Dedifferentiated amniotic fluid mesenchymal stem cell (primary cell): ENCODE measurements at regions not wholly inside any gene's neighbourhood (a gene's known extent, or its start where the extent isn't known, plus 50 kb on each side); places are given as distances from the start of the nearest gene placed in this dataset.
"Not testable (repeated sequence)": the region's sequence is repeated elsewhere in the genome, so short reads cannot be mapped to it uniquely, and the experiment has no call there.

ENCODE experiments used
- DNase-seq: peaks from one replicate; pipeline ENCODE4 v3.0.0-alpha.2; 2016; ENCODE audit errors: extremely low spot score

DNA sequence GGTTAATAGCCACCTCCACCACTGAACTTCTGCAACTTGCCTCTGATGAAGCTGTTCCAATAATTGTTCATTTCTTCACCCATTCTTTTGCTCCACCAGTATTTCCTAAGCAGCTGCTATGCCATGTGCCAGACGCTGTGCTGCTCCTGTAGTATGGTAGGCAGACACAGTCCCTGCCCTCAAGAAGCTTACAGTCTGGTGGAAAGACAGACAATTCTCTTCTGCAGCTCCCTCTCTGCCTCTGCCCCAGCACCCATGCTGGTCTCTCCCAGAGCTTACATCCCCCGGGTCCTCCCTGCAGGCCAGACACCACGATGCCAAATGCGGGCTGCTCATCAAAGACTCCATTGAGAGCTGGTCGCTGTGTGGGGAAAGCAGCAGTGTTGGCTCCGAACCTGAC, 111.6 kb upstream of the ESRRB start:
- DNase-seq, result no peak

DNA sequence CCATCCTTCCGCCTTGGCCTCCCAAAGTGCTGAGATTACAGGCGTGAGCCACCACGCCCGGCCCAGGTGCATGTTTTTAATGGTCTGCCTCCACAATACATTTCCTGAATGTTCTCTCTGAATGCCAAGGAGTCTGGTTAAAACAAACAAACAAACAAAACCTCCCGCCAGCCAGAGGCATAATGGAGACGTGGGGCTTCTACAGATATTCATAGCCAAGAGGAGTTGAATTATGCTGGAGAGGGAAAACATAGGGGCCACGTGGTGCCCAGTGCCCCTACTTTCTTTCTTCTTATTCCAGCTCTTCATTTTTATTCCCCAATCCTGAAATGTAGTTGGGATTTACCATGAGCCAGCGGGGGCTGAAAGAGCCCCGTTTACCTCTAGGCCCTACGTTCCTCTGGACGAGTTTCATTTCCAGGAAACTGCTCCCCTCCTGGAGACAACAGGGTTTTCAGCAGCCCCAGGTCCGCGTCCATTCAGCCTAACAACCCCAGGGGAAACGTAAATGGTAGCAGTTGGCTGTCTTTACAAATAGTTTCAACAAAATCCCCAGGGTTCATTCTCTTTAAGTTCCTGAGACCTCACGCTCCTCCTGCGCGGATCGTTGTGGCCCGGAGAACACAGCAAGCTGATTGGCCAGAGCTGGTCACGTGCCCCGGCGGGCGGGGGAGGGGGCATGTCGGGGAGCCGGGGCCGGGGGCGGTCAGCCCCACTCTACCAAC, 108.5 kb upstream of the ESRRB start:
- peak; percentile 18 for DNase-seq

DNA sequence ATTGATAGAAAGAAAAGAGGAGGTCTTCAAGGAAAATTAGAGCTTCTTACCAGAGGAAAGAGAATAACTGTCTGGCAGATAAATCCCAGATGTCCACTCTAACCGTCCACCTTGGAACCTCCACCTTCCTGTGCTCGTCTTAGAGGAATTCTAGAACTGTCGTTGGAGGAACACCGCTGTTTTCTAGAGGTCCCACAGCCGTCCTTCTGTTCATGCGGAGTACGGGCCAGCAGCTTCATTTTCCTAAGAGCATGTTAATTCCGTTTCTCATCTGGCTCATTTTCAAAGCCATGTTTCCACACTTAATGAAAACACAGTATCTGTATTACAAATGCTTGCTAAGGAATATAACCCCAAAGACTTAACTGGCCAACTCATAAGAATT, 107.9 kb upstream of the ESRRB start:
- DNase-seq, result no peak

DNA sequence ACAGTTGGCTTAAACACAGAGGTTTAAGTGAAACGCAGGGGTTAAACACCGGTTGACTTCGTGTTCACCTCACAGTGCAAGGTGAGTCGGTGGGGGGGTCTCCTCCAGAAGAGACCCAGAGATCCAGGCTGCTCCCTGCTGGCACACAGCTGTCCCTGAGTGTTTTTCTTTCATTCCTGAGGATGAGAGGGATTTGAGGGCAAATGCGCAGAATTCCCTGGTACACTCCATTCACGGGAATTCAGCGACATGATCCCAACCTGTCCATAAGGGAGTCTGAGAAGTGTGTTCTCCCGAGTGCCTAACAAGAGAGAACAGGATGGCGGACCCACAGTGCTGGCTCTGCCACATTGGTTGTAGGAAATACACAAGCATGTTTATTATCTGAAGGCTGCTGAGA, 107.2 kb upstream of the ESRRB start:
- DNase-seq, result no peak

DNA sequence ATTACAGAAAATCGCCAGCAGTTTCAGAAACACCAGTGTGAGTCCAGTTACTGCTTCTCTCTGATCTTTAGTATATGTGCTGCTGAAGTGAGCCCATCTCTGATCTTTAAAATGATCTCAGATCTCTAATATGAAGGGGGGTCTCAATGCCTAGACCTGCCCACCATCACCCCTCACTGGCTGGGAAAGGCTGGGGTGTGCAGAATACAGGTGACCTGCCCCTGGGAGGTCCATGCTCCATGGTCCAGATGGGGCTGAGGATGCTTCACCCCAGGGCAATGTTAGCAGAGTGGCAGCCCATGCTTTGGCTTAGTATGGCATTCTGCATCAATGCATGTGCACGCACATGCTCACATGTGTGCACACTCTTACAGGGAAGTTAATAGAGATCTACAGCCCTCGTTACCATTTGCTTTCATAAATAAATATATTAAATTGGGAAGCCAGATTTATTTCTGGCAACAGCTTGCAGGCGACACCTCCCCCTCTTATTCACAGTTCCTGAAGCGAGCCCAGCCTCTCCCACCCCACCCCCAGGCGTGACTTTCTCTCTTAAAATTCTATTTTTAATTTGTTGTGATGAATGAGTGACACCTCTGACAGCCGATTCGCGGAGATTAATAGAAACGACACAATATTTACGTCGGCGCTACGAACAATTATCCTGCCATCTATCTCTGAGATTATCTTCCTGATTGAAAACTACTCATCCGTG, 104.7 kb upstream of the ESRRB start:
- no peak for DNase-seq

DNA sequence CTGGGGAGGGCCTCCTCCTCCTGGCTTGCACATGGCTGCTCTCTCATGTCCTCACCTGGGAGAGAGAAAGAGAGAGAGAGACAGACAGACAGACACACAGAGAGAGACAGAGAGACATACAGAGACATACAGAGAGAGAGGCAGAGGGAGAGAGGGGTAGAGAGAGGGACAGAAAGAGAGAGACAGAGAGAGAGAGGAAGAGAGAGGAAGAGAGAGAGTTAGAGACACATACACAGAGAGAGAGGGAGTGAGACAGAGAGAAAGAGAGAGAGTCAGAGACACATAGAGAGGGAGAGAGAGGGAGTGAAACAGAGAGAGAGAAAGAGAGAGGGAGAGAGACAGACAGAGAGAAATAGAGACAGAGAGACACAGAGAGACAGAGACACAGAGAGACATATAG, 103.6 kb upstream of the ESRRB start:
- DNase-seq, result no peak

DNA sequence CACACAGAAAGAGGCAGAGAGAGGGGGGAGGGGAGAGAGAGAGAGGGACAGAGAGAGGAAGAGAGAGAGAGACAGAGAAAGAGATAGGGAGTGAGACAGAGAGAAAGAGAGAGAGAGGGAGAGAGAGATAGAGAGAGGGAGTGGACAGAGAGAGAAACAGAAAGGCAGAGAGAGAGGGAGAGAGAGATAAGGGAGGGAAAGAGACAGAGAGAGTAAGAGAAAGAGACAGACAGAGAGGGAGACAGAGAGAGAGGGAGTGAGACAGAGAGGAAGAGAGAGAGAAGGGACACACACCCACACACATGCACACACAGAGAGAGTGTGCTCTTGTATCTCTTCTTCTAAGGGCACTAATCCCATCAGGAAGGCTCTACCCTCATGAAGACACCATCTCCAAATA, 103.2 kb upstream of the ESRRB start:
- no peak for DNase-seq

DNA sequence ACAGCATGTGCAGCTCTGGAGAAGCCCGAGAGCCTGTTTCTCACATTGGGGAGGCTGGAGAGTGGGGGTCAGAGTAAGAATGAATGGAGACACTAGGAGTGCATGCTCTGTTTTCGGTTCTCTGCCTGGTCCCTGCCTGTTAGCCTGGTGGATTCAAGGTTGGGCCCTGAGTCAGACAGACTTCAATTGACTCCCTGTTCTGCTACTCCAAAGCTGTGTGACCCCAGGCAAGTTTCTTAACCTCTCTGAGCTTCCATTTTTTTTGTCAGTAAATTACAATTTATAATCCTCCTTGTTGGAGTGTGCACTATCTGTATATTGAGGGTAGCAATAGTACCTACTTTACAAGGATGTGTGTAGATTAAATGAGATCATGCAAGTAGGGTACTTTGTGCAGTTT, 102.6 kb upstream of the ESRRB start:
- DNase-seq, result no peak

DNA sequence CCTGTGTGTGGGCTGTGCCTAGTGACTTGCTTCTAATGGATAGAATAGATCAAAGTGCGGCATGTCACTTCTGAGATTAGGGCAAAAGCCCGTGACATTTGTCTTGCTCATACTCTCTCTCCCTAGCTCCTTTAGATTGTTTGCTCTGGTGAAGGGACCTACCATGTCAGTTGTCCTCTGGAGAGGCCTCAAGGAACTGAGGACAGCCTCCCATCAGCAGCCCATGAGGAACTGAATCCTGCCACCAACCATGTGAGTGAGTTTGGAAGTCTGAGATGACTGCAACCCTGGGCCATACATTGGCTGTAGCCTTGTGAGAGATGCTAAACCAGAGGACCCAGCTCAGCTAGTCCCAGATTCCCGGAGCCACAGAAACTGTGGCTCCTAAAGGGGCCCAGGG, 101.6 kb upstream of the ESRRB start:
- no peak for DNase-seq

DNA sequence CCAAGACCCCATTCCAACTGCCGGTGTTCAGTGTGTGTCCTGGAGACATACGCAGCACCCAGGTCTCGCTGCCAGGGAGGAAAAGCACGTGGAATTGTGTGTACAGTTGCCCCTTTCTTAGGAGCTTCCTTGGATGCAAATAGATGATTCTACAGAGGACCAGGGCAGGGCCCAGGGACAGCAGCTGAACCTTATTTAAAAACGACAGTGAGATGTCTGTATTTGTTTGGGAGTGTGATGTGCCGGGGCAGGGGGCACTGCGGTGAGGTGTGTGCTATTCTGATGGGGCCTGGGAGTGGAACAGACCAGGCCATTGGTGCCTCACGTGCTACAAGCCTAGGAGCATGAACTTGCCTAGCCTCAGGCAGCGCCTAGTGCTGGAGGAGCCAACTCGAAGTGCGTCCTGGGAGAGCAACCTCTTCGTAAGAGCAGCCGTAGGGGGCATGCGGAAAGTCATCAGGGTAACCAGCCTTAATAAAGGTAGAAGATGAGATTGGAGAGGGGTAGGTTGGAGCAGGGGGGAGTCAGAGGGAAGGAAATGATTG, 98.3 kb upstream of the ESRRB start:
- DNase-seq, result no peak

DNA sequence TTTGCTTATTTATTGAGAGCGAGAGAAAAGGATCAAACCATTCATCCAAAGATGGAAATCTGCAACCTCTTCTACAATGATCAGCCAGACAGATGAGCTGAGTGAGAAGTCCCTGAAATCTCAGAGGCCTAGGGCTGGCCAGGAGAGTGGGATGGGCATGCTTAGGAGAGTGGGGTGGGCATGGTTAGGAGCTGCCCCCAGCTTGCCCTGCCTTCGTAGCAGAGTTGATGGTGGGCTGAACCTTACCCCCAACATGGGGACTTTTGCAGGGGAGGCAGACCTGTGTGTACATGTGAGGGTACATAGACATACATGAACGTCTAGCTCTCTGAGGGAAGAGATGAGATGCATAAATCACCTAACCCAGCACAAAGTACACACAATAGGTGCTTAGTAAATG, 95.7 kb upstream of the ESRRB start:
- DNase-seq, result no peak

DNA sequence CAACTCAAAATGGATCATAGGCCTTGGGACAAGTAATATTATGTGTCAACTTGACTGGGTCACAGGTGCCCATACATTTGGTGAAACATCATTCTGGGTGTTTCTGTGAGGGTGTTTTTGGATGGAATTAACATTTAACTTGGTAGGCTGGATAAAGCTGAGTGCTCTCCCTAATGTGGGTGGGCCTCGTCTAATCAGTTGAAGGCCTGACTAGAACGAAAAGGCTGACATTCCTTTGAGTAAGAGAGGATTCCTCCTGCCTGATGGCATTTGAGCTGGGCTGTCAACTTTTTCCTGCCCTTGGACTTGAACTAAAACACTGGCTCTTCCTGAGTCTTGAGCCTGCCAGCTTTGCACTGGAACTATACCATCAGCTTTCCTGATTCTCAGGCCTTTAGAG, 93.4 kb upstream of the ESRRB start:
- no peak for DNase-seq

DNA sequence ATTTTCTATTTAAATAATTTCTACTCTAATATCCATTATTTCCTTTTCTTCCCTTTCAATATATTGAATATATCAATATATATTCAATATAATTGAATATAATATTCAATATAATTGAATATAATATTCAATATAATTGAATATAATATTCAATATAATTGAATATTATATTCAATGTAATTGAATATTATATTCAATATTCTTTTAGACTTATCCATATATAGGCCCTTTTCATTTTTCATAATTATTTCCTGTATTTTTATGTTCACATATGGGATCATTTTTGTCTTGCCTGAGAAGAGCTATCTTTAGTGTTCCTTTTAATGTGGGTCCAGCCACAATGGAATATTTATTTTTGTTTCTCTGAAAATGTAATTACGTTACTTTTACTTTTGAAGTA, 88.9 kb upstream of the ESRRB start:
- DNase-seq, result no peak

DNA sequence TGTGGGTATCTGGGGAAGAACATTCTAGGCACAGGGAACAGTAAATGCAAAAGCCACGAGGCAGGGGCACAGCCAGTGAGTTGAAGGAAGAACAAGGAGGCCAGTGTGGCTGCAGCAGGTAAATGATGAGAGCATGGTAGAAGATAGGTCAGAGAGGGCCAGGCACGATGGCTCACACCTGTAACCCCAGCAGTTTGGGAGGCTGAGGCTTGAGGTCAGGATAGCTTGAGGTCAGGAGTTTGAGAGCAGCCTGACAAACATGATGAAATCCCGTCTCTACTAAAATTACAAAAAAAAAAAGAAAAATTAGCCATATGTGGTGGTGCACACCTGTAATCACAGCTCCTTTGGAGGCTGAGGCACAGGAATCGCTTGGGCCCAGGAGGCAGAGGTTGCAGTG, 86.7 kb upstream of the ESRRB start:
- no peak for DNase-seq

DNA sequence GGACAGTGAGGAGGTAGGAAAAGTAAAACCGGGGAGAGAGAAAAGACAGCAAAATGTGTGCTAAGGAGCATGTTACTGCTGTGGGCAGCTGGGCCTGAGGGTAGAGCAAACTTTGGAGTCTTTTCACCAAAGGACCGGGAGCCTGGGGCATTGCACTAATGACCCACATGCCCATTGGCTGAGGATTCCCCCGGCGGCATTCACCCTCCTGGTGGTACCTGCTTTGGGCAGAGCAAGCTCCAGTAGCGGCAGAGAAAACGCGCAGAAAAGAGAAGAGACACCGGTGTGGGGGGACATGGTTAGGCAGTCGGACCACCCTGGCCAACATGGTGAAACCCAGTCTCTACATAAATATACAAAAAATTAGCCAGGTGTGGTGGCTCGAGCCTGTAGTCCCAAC, 83.4 kb upstream of the ESRRB start:
- DNase-seq, result no peak

DNA sequence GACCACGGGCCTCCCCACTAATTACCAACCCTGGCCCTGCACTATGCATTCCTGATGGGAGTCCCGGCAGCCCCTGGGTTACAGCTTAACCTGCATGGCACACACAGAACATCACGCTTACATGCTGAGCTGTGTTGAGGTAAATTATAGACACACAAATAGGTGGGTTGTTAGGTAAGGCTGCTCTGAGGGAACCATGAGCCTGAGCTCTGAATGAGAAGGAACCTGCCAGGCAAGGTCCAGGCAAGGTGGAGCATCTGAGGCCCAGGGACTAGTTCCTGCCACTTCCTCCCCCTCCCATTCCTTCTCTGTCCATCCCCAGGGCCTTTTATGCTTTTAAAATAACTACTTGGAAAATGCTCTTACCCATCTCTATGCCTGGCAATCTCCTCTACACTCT, 82.7 kb upstream of the ESRRB start:
- no peak for DNase-seq

DNA sequence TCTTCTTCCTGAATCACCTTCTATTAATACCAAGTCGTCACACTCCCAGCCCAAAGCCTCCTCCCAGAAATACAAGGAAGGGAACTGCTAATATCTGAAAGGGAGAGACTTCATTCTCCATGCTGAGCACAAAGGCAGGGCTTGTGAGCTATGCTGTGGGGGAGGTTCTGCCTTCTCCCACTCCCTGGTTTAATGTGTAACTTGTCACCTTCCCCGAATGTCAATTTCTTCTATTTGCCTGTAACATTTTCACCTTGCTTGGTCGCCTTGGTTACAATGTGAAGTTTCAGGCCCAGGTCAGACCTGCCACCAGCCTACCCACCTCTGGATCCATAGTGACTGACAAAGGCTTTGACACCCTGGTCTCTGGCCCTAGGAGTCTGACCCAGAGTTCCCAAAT, 82.0 kb upstream of the ESRRB start:
- no peak for DNase-seq

DNA sequence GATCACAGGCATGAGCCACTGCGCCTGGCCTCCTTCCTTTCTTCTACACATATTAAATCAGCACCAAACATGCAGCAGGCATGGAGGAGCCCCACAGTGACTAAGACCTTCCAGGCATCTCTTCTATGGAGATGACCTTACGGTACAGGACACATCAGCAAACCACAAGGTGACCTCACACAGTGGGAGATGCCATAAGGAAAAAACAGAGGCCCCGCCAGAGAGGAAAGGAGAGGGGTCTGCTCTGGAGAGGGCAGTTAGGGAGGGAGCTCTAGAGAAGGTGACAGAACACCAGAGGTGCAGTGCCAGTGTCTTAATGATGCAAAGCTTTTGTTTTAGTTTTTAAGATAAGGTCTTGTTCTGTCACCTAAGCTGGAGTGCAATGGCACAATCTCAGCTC, 81.1 kb upstream of the ESRRB start:
- no peak for DNase-seq

DNA sequence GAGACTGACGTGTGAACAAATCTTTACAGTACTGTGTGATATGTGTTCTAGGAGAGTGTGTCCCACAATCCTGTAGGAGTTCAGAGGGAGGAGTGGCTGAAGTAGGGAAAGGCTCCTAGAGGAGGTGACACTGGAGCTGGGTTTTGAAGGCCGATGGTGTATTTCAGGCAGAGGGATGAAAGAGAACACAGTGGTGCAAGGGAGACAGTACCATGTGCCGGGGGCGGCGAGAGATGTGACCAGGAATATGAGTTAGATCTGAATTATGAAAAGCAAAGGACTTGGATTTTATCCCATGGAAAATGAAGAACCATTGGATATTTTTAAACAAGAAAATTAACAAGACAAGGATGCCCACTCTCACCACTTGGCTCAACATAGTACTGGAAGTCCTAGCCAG, 77.0 kb upstream of the ESRRB start:
- DNase-seq, result no peak

DNA sequence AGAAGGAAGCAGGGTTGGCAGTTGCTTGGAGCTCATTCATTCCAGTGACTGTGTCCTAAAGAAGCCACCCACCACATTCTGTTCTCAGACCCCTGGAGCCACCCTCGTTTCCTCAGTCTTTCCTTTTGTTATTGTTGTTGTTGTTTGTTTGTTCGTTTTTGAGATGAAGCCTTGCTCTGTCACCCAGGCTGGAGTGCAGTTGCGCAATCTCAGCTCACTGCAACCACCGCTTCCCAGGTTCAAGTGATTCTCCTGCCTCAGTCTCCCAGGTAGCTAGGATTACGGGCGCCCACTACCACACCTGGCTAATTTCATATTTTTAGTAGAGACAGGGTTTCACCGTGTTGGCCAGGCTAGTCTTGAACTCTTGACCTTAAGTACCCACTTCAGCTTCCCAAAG, 72.7 kb upstream of the ESRRB start:
- DNase-seq, result not testable (repeated sequence)

DNA sequence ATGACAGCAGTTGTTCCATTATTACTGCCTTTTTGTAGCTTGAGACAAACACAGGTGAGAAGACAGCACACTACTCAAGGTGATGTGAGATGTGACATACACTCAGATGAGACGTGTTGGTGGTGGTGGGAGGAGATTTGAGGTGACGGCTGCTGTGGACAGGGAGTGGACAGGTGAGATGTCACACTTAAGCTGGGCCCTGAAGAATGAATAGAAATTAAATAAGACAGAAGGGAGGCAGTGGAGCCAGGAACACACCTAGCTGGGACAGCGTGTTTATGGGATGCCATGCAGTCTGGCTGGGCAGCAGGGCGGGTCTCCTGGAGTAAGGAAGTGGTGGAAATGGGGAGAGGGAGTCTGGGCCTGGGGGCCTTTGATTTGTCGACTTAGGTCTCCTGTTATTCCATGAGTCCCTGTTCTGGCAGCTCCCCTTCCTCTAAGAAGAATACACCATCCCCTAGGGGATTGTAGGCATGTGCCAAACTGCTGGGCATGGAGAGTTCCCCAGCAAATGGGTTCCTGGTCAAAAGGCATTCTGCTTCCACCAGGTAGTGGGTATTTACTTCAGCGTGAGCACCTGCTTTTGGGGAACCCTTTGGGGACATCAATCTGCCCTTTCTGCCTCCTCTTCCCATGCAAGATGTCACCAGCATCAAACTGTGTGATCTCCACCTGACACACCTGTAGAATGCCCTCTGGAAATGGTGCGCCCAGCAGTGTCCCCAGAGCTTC, 71.2 kb upstream of the ESRRB start:
- no peak for DNase-seq

DNA sequence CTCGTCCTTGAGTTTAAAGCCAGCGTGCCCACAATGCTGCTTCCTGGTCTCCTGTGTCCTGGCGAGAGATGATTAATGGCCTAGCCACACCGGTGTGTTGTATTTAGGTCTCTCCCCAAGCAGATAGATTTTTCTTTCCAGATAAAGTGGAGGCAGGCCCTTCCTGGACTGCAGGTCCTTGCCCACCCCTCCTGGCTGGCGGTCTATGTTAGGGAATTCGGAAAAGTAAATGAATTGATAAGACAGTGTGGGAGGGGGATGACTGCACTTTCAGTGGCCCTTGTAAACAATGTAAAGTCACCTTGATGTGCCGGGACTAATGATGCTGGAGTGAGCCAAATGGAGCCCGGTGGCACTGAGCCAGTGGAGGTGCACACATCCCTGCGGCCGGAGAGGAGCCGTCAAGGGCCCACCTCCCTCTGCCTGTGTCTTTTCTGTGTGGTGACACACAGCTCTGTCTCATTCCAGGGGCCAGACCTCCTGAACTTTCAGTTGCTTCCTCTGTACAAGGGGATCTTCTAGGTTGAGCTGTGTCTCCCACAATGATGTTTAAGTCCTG, 70.6 kb upstream of the ESRRB start:
- no peak for DNase-seq

DNA sequence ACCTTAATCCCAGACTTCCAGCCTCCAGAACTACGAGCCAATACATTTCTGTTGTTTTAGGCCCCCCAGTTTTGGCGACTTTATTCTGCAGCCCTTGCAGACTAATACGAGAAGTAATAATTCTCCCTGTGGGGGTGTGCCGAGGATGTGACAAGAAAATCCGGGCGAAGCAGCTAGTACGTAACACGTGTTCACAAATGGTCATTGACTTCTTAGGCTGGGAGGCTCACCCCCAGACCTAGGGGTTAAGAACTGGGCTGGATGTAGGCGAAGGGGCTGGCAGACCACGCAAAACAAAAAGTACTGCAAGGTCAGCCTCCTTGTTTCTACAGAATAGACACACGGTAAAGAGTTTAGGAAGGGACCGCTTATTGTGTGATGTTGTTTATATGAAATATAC, 69.8 kb upstream of the ESRRB start:
- no peak for DNase-seq
